OCI-LY3 (cell line): ENCODE measurements at regions not wholly inside any gene's neighbourhood (a gene's known extent, or its start where the extent isn't known, plus 50 kb on each side); places are given as distances from the start of the nearest gene placed in this dataset.

Source experiments
- H2AFZ ChIP-seq: fragments of 200-600, 300-600 bp; shearing (Covaris generic); 2 replicates; pipeline ENCODE4 v1.6.0; 2014; ENCODE audit warnings: antibody characterized with exemption, low read depth, low read length
- H3K27ac ChIP-seq: fragments of 200-600, 300-600 bp; sonication (generic); 2 replicates; pipeline ENCODE4 v1.5.1; 2014; ENCODE audit warnings: mild to moderate bottlenecking, low read length, moderate library complexity, mixed read lengths
- H3K27me3 ChIP-seq: fragments of 200-600, 300-600 bp; sonication (generic); 2 replicates; pipeline ENCODE4 v1.6.1; 2014; ENCODE audit warnings: low read depth, low read length, mixed read lengths
- H3K36me3 ChIP-seq: fragments of 200-600, 300-600 bp; sonication (generic); replicated peaks from 2 replicates; pipeline ENCODE3; 2014; ENCODE audit warnings: low read depth, low read length, mixed read lengths
- H3K4me1 ChIP-seq: fragments of 300-600, 200-600 bp; sonication (generic); 2 replicates; pipeline ENCODE4 v1.6.1; 2014; ENCODE audit warnings: low read length, mixed read lengths
- H3K4me2 ChIP-seq: fragments of 200-600, 300-600 bp; sonication (generic); 2 replicates; pipeline ENCODE4 v1.6.1; 2014; ENCODE audit warnings: low read length, mixed read lengths
- H3K4me3 ChIP-seq: fragments of 300-600, 200-600 bp; sonication (generic); 2 replicates; pipeline ENCODE4 v1.5.1; 2014; ENCODE audit warnings: antibody characterized with exemption, mild to moderate bottlenecking, low read length, moderate library complexity
- H3K79me2 ChIP-seq: fragments of 300-600, 200-600 bp; shearing (Covaris generic); 2 replicates; pipeline ENCODE4 v1.6.1; 2014; ENCODE audit warnings: mild to moderate bottlenecking, low read length, mixed read lengths
- H3K9ac ChIP-seq: fragments of 300-600, 200-600 bp; shearing (Covaris generic); 2 replicates; pipeline ENCODE4 v1.6.0; 2014; ENCODE audit warnings: mild to moderate bottlenecking, low read length, moderate library complexity
- H3K9me3 ChIP-seq: fragments of 200-600, 300-600 bp; shearing (Covaris generic); 2 replicates; pipeline ENCODE4 v1.6.1; 2014; ENCODE audit warnings: low read length, mixed read lengths; ENCODE audit not compliant: insufficient read depth
- H4K20me1 ChIP-seq: fragments of 200-600, 300-600 bp; sonication (generic); 2 replicates; pipeline ENCODE4 v1.6.1; 2016; ENCODE audit warnings: low read length, mixed read lengths; ENCODE audit not compliant: insufficient read depth
- CTCF ChIP-seq: fragments of 200-600, 300-600 bp; sonication (generic); IDR thresholded peaks from 2 replicates; pipeline ENCODE4 v1.5.1; 2014; ENCODE audit warnings: antibody characterized with exemption, low read length, low read depth
- EZH2phosphoT487 ChIP-seq: fragments of 200-600 bp; shearing (Covaris generic); IDR thresholded peaks from 2 replicates; pipeline ENCODE4 v1.6.1; 2018; ENCODE audit warnings: antibody characterized with exemption, mixed run types, low read depth

GRCh38 chr6:14756340-14756739 lies 489.5 kb upstream of the JARID2 start:
- H3K36me3 ChIP-seq, result no peaks in the 10 kb centered on the region
- H3K4me3 ChIP-seq, result no peak overlapping the region
- H3K9me3 ChIP-seq, result no peaks in the 10 kb centered on the region
- no peak overlapping the region for H2AFZ ChIP-seq
- no peak for TF ChIP-seq EZH2phosphoT487
- TF ChIP-seq CTCF, result no peak
- H3K9ac ChIP-seq, result no peak overlapping the region
- H3K4me2 ChIP-seq, result peak overlapping the region; percentile 91; the same call in 1 of the 2 replicates
- H3K27me3 ChIP-seq, result no peaks in the 10 kb centered on the region
- H3K27ac ChIP-seq, result peak overlapping the region; percentile 100; the same call in 1 of the 2 replicates
- peaks cover 42% of the 10 kb centered on the region for H3K4me1 ChIP-seq
- no peaks in the 10 kb centered on the region for H3K79me2 ChIP-seq
- no peaks in the 10 kb centered on the region for H4K20me1 ChIP-seq

- H3K4me1 ChIP-seq, result peaks cover 42% of the 10 kb centered on the region
- H3K79me2 ChIP-seq, result no peaks in the 10 kb centered on the region
- H3K4me2 ChIP-seq, result no peak overlapping the region
- H3K27me3 ChIP-seq, result no peaks in the 10 kb centered on the region
- TF ChIP-seq EZH2phosphoT487, result no peak
- no peak for TF ChIP-seq CTCF
- no peak overlapping the region for H2AFZ ChIP-seq
- H3K27ac ChIP-seq, result no peak overlapping the region
- H3K36me3 ChIP-seq, result no peaks in the 10 kb centered on the region
- H3K9me3 ChIP-seq, result no peaks in the 10 kb centered on the region
- no peak overlapping the region for H3K4me3 ChIP-seq
- H4K20me1 ChIP-seq, result no peaks in the 10 kb centered on the region
- H3K9ac ChIP-seq, result no peak overlapping the region
These were observed 488.9 kb upstream of the JARID2 start for GRCh38 chr6:14757014-14757413.

GRCh38 chr6:14757418-14757817 lies 488.5 kb upstream of the JARID2 start:
- TF ChIP-seq CTCF, result no peak
- no peak for TF ChIP-seq EZH2phosphoT487
- H4K20me1 ChIP-seq, result no peaks in the 10 kb centered on the region
- no peak overlapping the region for H2AFZ ChIP-seq
- H3K27ac ChIP-seq, result no peak overlapping the region
- H3K36me3 ChIP-seq, result no peaks in the 10 kb centered on the region
- no peaks in the 10 kb centered on the region for H3K79me2 ChIP-seq
- no peak overlapping the region for H3K4me2 ChIP-seq
- H3K9ac ChIP-seq, result no peak overlapping the region
- H3K9me3 ChIP-seq, result no peaks in the 10 kb centered on the region
- H3K27me3 ChIP-seq, result no peaks in the 10 kb centered on the region
- H3K4me3 ChIP-seq, result no peak overlapping the region
- peaks cover 42% of the 10 kb centered on the region for H3K4me1 ChIP-seq

- Histone ChIP-seq H3K4me1 (peaks cover 42% of the 10 kb centered on the region), H3K27ac (no peak overlapping the region), H3K36me3 (no peaks in the 10 kb centered on the region), H3K27me3 (no peaks in the 10 kb centered on the region), H3K9ac (no peak overlapping the region), H4K20me1 (no peaks in the 10 kb centered on the region), H3K4me2 (no peak overlapping the region), H2AFZ (no peak overlapping the region), H3K9me3 (no peaks in the 10 kb centered on the region), H3K4me3 (no peak overlapping the region), H3K79me2 (no peaks in the 10 kb centered on the region)
- TF ChIP-seq CTCF (no peak), EZH2phosphoT487 (no peak)
These were observed 487.3 kb upstream of the JARID2 start for GRCh38 chr6:14758421-14759081.
